BLaER1 treated with 17β-estradiol and CSF1 and Interleukin-3, amounts not matched to agents 10 nM and 100 nM (cell line): ENCODE measurements at regions not wholly inside any gene's neighbourhood (a gene's known extent, or its start where the extent isn't known, plus 50 kb on each side); places are given as distances from the start of the nearest gene placed in this dataset.

Source experiments
- H3K27ac ChIP-seq, 11 experiments: shearing (Covaris generic); formaldehyde crosslinking; 2 replicates each; pipeline ENCODE4 v1.8.1; 2022
- H3K27me3 ChIP-seq, 11 experiments: shearing (Covaris generic); formaldehyde crosslinking; 2 replicates each; pipeline ENCODE4 v1.8.1; 2022
- H3K36me3 ChIP-seq, 11 experiments: shearing (Covaris generic); formaldehyde crosslinking; 2 replicates each; pipeline ENCODE4 v1.8.1; 2022
- H3K4me1 ChIP-seq, 10 experiments: shearing (Covaris generic); formaldehyde crosslinking; 2 replicates each; pipeline ENCODE4 v1.8.1; 2022
- H3K4me2 ChIP-seq, 11 experiments: shearing (Covaris generic); formaldehyde crosslinking; 2 replicates each; pipeline ENCODE4 v1.8.1; 2022
- H3K4me3 ChIP-seq, 10 experiments: shearing (Covaris generic); formaldehyde crosslinking; 2 replicates each; pipeline ENCODE4 v1.8.1; 2022
- H3K9ac ChIP-seq, 11 experiments: shearing (Covaris generic); formaldehyde crosslinking; 2 replicates each; pipeline ENCODE4 v1.8.1; 2022
- H3K9me3 ChIP-seq, 11 experiments: shearing (Covaris generic); formaldehyde crosslinking; replicated peaks in 1 of 11; 2 replicates each; pipeline ENCODE4 v1.8.1; 2022
- H4K20me1 ChIP-seq, 11 experiments: shearing (Covaris generic); formaldehyde crosslinking; 2 replicates each; pipeline ENCODE4 v1.8.1; 2022
- Cebpa-rat ChIP-seq, 11 experiments: shearing (Covaris generic); IDR thresholded peaks; 2 replicates each; pipeline ENCODE4 v1.8.1; 2022

DNA sequence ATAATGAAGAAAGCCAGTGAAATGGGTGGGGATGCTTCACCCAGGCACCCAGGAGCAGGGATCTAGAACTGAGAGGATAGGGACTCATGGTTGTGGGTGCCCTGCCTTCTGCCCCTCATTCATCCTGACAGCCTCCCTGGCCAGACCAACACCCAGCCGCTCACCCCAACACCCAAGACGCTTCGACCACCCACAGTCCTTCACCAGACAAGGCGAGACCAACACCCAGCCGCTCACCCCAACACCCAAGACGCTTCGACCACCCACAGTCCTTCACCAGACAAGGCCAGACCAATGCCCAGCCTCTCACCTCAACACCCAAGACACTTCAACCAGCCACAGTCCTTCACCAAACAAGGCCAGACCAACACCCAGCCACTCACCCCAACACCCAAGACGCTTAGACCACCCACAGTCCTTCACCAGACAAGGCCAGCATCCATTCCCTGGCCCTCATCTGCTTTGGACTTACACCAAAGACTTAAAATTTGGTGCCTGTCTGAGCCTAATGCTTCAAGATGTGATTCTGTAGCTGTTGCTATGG, 131.5 kb downstream of the ANKRD60 start:
- Histone ChIP-seq H3K27me3 (no peaks in the 10 kb centered on the region), H3K4me3 (no peak overlapping the region), H4K20me1 (no peaks in the 10 kb centered on the region; a peak in 1 of 22 replicates), H3K4me2 (no peak overlapping the region), H3K4me1 (no peaks in the 10 kb centered on the region), H3K9me3 (no peaks in the 10 kb centered on the region), H3K36me3 (no peaks in the 10 kb centered on the region), H3K27ac (no peak overlapping the region), H3K9ac (no peak overlapping the region)
- no peak for TF ChIP-seq Cebpa-rat (IDR thresholded peaks at IDR 0.05)

DNA sequence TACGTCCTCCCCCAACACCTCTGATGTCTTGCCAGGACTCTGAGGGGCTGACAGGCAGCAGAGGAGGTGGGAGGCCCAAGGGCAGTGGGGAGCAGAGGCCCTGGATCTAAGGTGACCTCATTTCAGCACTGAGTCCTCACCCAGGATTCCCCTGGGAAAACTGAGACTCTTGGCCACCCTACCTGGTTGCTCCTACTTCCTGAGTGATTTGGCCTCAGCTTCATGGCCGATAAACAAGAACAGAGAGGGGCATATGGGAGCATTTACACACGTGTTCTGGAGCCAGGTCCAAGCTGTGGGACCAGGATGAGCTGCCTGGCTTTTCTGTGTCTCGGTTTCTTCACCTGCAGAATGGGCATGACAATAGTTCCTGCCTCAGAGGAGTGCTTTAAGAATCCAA, 133.8 kb downstream of the ANKRD60 start:
- no peak overlapping the region for H3K9ac ChIP-seq
- no peak overlapping the region for H3K4me3 ChIP-seq
- H3K4me2 ChIP-seq, result no peak overlapping the region
- H4K20me1 ChIP-seq, result no peaks in the 10 kb centered on the region; a peak in 1 of 22 replicates
- H3K9me3 ChIP-seq, result peaks cover 0 to 4% (median 0%) of the 10 kb centered on the region in 11 experiments; a peak in 1 of 22 replicates
- H3K4me1 ChIP-seq, result no peaks in the 10 kb centered on the region
- no peak for TF ChIP-seq Cebpa-rat (IDR thresholded peaks at IDR 0.05)
- no peaks in the 10 kb centered on the region for H3K27me3 ChIP-seq
- H3K36me3 ChIP-seq, result no peaks in the 10 kb centered on the region
- H3K27ac ChIP-seq, result no peak overlapping the region

GRCh38 chr20:58094160-58094559, 134.3 kb downstream of the ANKRD60 start:
- peaks cover 0 to 4% (median 0%) of the 10 kb centered on the region in 11 experiments; a peak in 1 of 22 replicates for H3K9me3 ChIP-seq
- H3K4me3 ChIP-seq, result no peak overlapping the region
- no peak for TF ChIP-seq Cebpa-rat (IDR thresholded peaks at IDR 0.05)
- H3K9ac ChIP-seq, result no peak overlapping the region
- H3K4me2 ChIP-seq, result no peak overlapping the region
- no peaks in the 10 kb centered on the region; a peak in 1 of 22 replicates for H4K20me1 ChIP-seq
- no peaks in the 10 kb centered on the region for H3K27me3 ChIP-seq
- H3K36me3 ChIP-seq, result no peaks in the 10 kb centered on the region
- no peaks in the 10 kb centered on the region for H3K4me1 ChIP-seq
- H3K27ac ChIP-seq, result no peak overlapping the region

GRCh38 chr20:58092871-58093270, 135.6 kb downstream of the ANKRD60 start:
- Histone ChIP-seq H3K4me2 (no peak overlapping the region), H3K9me3 (peaks cover 0 to 4% (median 0%) of the 10 kb centered on the region in 11 experiments; a peak in 1 of 22 replicates), H3K9ac (no peak overlapping the region), H3K4me3 (no peak overlapping the region), H3K27ac (no peak overlapping the region), H4K20me1 (no peaks in the 10 kb centered on the region; a peak in 1 of 22 replicates), H3K27me3 (no peaks in the 10 kb centered on the region), H3K4me1 (no peaks in the 10 kb centered on the region), H3K36me3 (no peaks in the 10 kb centered on the region)
- no peak for TF ChIP-seq Cebpa-rat (IDR thresholded peaks at IDR 0.05)

DNA sequence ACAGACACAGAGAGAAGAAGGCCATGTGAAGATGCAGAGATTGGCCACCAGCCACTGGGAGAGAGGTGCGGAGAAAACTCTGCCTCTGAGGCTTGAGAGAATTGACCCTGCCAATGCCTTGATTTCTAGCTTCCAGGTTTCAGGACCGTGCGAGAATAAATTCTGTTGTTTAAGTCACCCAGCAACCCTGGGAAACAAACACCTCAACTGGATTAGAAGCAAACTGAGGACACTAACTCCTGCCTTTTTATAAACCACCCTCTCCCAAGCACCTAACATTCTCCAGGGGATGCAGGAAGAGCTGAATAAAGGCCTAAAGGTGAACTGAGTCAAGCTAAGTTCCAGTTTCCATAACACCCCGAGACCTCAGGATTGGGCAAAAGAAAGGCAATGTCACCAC, 136.1 kb downstream of the ANKRD60 start:
- Histone ChIP-seq H3K27ac (no peak overlapping the region), H3K36me3 (no peaks in the 10 kb centered on the region), H3K4me2 (no peak overlapping the region), H3K4me3 (no peak overlapping the region), H3K27me3 (no peaks in the 10 kb centered on the region), H3K9ac (no peak overlapping the region), H3K4me1 (no peaks in the 10 kb centered on the region), H3K9me3 (peaks cover 0 to 4% (median 0%) of the 10 kb centered on the region in 11 experiments; a peak in 1 of 22 replicates), H4K20me1 (no peaks in the 10 kb centered on the region; a peak in 1 of 22 replicates)
- TF ChIP-seq Cebpa-rat (IDR thresholded peaks at IDR 0.05), result no peak

- no peak overlapping the region for H3K4me3 ChIP-seq
- H3K9me3 ChIP-seq, result peaks cover 0 to 4% (median 0%) of the 10 kb centered on the region in 11 experiments; a peak in 1 of 22 replicates
- H3K27ac ChIP-seq, result no peak overlapping the region
- no peaks in the 10 kb centered on the region for H3K36me3 ChIP-seq
- no peaks in the 10 kb centered on the region; a peak in 1 of 22 replicates for H4K20me1 ChIP-seq
- H3K4me1 ChIP-seq, result no peaks in the 10 kb centered on the region
- no peaks in the 10 kb centered on the region for H3K27me3 ChIP-seq
- H3K9ac ChIP-seq, result no peak overlapping the region
- TF ChIP-seq Cebpa-rat (IDR thresholded peaks at IDR 0.05), result no peak
- no peak overlapping the region for H3K4me2 ChIP-seq
Observed at GRCh38 chr20:58091810-58092209, 136.6 kb downstream of the ANKRD60 start.

DNA sequence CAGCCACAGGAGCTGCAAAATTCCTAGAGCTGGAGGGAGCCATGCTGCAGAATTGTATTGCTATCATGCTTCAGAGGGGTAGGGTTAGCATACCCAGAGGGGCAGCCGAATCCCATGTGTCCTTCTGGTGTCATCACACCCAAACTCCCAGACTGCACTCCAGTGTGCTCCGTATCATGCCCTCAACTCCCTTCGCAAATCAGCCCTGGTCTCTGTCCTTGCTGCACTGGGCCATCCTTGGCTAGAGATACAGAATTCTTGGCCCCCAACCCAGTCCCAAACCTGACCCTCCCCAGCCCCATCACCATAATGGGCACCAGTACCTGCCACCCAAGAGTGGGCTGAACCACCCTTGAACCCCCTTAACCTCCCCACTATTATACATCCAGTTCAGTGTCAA, 138.3 kb downstream of the ANKRD60 start:
- Histone ChIP-seq H3K4me3 (no peak overlapping the region), H3K27ac (no peak overlapping the region), H3K4me2 (no peak overlapping the region), H3K36me3 (no peaks in the 10 kb centered on the region), H3K27me3 (no peaks in the 10 kb centered on the region), H3K4me1 (no peaks in the 10 kb centered on the region), H3K9me3 (peaks cover 0 to 4% (median 0%) of the 10 kb centered on the region in 11 experiments; a peak in 1 of 22 replicates), H4K20me1 (no peaks in the 10 kb centered on the region; a peak in 1 of 22 replicates), H3K9ac (no peak overlapping the region)
- no peak for TF ChIP-seq Cebpa-rat (IDR thresholded peaks at IDR 0.05)

DNA sequence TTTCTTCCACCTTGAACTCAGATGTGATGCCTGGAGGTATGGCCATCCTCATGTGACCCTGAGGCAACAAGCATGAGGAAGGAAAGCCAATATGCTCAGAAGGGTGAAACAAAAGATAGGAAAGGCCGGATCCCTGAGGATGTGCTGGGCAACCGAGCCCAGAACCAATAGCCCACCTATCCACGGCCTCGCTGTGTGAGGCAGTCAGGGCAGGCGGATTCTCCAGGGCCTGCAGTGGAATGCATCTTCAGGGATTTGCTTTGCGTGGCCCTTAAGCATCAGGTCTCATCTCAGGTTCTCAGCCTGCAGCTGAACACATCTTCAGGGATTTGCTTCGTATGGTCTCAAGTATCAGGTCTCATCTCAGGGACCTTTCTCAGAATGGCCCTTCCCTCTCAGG, 139.8 kb downstream of the ANKRD60 start:
- no peaks in the 10 kb centered on the region for H3K36me3 ChIP-seq
- no peaks in the 10 kb centered on the region for H4K20me1 ChIP-seq
- H3K4me2 ChIP-seq, result no peak overlapping the region
- H3K4me1 ChIP-seq, result no peaks in the 10 kb centered on the region
- no peaks in the 10 kb centered on the region for H3K27me3 ChIP-seq
- no peak for TF ChIP-seq Cebpa-rat (IDR thresholded peaks at IDR 0.05)
- peaks cover 0 to 4% (median 0%) of the 10 kb centered on the region in 11 experiments; a peak in 1 of 22 replicates for H3K9me3 ChIP-seq
- no peak overlapping the region for H3K4me3 ChIP-seq
- no peak overlapping the region for H3K9ac ChIP-seq
- no peak overlapping the region for H3K27ac ChIP-seq

DNA sequence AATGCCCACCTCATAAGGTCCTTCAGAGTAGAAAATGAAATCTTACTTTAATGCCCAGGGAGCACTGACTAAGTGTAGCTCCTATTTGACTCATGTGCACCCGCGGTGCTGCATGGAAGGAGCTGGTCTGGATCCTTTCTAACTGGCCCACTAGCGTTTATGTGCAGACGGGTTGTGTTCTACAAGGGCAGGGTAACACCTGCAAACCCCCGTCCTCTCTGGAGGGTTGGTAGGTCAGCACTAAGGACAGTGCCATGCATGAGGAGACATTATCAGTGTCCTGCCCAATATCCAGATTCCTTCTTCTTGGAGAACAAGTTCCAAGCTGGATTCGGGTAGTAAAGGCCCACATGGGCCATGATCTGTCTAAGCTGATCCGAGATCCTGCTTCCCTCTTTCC, 140.3 kb downstream of the ANKRD60 start:
- H3K4me2 ChIP-seq, result no peak overlapping the region
- no peaks in the 10 kb centered on the region for H3K4me1 ChIP-seq
- no peak overlapping the region for H3K27ac ChIP-seq
- H3K9me3 ChIP-seq, result peaks cover 0 to 4% (median 0%) of the 10 kb centered on the region in 11 experiments; a peak in 1 of 22 replicates
- no peaks in the 10 kb centered on the region for H4K20me1 ChIP-seq
- TF ChIP-seq Cebpa-rat (IDR thresholded peaks at IDR 0.05), result no peak
- H3K36me3 ChIP-seq, result no peaks in the 10 kb centered on the region
- no peak overlapping the region for H3K9ac ChIP-seq
- no peaks in the 10 kb centered on the region for H3K27me3 ChIP-seq
- H3K4me3 ChIP-seq, result no peak overlapping the region

GRCh38 chr20:58087562-58087858, 140.9 kb downstream of the ANKRD60 start:
- no peak overlapping the region for H3K4me2 ChIP-seq
- no peak for TF ChIP-seq Cebpa-rat (IDR thresholded peaks at IDR 0.05)
- H3K27ac ChIP-seq, result no peak overlapping the region
- no peaks in the 10 kb centered on the region for H3K4me1 ChIP-seq
- H3K27me3 ChIP-seq, result no peaks in the 10 kb centered on the region
- H3K36me3 ChIP-seq, result no peaks in the 10 kb centered on the region
- no peak overlapping the region for H3K9ac ChIP-seq
- H3K9me3 ChIP-seq, result peaks cover 0 to 4% (median 0%) of the 10 kb centered on the region in 11 experiments; a peak in 1 of 22 replicates
- H3K4me3 ChIP-seq, result no peak overlapping the region
- H4K20me1 ChIP-seq, result no peaks in the 10 kb centered on the region
